ENCODE measurements at regions not wholly inside any gene's neighbourhood (a gene's known extent, or its start where the extent isn't known, plus 50 kb on each side); places are given as distances from the start of the nearest gene placed in this dataset.
"Not testable (repeated sequence)": the region's sequence is repeated elsewhere in the genome, so short reads cannot be mapped to it uniquely, and the experiment has no call there.

DNA sequence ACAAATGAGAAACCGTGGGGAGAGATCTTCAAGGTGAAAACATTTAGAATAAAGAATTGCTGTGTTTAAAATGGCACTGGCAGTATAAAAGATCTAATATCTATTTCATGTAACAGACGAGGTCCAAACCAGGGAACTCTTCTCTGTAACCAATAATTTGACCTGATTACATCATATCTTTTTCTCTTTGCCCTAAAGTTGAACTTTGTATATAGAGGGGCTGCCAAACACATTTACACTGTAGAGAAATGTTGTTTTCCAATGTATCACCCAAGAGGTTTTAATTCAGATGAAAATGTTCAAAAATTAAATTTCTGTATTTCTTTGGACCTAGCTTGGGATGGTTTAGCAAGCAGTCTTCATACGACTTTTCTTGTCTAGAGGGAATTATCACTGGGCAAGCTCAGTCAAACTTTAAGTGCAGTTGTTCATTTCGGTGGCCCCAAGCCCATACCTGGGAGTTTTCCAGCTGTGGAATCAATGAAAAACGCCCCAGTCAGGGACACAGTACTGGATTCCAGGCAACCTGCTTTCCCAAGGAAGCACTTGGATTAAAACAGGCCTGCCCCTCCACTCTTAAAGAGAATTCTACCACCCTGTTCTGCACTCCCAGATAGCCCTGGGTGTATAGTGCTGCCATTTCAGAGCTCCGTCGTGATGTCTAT, 208.5 kb upstream of the FN1 start:
- no peak for DNase-seq

DNA sequence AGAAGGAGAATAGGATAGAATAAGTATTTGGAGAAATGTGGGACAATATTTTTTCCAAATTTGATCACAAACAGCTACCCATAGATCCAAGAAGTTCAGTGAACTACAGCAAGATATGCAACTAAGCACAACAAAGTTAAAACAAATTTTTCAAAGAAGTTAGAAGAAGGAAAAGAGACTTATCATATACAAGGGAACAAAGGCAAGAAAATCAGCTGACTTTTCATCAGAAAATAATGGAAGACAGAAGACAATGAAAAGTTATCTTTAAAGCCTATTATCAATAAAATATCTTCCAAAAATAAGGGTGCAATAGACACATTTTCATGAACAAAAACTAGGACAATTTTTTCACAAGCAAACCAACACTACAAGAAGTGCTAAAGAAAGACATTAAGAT, 202.8 kb upstream of the FN1 start:
- no peak for DNase-seq

DNA sequence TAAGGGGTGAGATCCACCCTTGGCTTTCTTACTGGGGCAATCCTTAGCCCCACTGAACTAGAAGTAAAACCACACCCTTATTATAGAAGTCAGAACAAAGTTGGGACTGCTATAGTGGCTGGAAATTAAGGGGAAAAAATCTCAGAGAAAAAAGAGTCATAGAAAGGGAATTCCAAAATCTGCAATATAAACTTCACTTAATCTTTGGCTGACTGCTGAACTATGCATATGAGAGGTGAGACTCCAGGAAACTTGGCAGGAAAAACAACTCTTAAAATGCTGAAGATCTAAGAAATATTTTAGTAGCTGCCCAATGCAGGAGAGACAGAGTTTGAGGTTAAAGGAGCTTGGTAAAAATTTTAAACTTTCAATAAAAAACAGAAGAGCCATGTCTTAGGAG, 201.8 kb upstream of the FN1 start:
- DNase-seq = no peak

DNA sequence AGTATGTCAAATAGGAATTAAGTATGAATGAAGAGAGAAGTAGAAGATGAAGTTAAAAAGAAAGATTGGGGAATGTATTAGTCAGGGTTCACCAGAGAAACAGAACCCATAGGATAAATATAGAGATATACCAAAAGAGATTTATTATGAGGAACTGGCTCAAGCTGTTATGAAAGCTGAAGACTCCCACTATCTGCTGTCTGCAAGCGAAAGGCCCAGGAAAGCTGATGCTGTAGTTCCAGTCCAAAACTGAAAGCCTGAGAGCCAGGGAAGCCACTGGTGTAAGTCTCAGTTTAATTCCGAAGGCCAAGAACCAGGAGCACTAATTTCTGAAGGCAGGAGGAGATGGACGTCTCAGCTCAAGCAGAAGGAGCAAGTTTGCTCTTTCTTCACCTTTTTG, 200.9 kb upstream of the FN1 start:
- DNase-seq = no peak

DNA sequence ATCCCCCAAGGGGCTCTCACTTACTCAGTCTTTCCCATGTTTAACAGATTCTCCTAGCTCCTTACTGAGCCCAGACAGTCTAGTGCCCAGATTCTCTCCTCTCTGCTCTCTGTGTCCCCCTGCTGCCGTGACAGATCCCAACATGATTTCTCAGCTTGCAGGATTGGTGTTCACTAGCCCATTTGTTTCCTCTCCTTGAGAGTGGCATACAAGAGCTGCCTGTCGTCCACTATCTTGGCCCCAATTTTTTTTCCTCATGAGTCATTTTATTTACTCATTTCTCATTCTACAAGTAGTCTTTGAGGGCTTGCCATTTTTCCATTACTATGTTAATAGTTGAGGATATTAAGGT, 199.9 kb upstream of the FN1 start:
- no peak for DNase-seq

DNA sequence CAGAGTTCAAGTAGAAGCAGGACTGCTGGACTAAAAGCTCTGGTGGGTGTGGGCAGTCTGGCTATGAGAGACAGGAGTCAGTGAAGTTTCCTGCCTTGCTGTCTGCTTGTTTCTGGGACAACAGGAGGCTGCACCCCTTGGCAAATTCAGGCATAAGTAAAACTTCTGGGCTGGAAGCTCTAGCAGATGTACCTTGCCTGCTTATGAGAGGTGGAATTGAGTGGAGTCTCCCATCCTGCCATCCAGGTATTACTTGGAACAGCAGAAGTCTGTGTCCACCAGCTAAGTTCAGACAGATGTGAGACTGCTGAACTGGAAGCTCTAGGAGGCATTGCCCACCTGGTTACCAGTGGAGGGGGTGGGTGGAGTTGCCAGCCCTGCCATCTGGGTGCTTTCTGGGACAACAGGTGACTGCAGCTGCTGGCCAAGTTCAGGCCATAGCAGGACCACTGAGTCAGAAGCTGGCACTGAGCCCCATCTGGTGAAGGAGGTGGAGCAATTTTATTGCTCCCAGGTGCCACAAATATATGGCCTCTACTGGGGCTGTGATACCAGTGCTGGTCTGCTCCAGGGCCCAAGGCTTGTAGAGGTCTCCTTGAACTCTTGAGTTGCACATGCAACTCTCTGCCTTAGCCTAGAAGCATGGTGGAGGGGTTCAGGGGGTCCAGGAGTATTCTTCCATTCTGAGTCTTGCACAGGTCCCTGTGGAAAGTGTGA, 199.4 kb upstream of the FN1 start:
- no peak for DNase-seq

DNA sequence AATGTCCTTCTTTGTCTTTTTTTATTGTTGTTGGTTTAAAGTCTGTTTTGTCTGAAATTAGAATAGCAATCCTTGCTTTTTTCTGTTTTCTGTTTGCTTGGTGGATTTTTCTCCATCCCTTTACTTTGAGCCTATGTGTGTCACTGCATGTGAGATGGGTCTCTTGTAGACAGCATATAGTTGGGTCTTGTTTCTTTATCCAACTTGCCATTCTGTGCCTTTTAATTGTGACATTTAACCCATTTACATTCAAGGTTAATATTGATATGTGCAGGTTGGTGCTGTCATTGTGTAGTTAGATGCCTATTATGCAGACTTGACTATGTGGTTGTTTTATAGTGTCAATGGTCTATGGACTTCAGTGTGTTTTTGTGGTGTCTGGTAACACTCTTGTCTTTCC, 197.5 kb upstream of the FN1 start:
- no peak for DNase-seq

DNA sequence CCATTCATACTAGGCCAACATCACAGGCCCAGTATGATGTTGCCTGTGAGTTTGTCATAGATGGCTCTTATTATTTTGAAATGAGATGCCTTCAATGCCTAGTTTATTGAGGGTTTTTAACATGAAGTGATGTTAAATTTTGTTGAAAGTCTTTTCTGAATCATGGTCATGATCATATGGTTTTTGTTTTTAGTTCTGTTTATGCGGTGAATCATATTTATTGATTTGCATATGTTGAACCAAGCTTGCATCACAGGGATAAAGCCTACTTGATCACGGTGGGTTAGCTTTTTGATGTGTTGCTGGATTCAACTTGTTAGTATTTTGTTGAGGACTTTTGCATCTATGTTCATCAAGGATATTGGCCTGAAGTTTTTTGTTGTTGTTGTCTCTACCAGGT, 195.8 kb upstream of the FN1 start:
- DNase-seq = no peak

DNA sequence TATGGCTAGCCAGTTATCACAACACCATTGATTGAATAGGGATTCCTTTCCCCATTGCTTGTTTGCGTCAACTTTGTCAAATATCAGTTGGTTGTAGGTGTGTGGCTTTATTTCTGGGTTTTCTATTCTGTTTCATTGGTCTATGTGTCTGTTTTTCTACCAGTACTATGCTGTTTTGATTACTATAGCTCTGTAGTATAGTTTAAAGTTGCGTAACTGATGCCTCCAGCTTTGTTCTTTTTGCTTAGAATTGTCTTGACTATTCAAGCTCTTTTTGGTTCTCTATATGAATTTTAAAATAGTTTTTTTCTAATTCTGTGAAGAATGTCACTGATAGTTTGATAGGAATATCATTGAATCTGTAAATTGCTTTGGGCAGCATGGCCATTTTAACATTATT, 194.9 kb upstream of the FN1 start:
- not testable (repeated sequence) for DNase-seq

DNA sequence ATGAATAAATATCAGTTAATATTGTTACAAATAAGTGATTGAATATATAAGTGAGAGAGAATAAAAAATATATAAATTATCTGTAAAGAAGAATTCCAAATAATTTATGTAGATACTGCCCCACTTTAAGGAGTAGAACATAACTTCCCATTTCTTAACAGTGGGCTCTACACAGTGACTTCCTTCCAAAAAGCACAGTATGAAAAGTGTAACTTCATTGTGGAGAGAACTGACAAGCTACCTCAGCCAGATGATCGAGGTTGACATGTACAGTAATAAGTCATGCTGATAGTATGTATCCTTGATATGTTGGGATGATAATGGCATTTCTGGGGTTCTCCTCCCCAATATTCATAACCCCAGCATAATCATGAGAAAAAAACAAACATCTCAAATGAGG, 191.9 kb upstream of the FN1 start:
- DNase-seq = no peak

DNA sequence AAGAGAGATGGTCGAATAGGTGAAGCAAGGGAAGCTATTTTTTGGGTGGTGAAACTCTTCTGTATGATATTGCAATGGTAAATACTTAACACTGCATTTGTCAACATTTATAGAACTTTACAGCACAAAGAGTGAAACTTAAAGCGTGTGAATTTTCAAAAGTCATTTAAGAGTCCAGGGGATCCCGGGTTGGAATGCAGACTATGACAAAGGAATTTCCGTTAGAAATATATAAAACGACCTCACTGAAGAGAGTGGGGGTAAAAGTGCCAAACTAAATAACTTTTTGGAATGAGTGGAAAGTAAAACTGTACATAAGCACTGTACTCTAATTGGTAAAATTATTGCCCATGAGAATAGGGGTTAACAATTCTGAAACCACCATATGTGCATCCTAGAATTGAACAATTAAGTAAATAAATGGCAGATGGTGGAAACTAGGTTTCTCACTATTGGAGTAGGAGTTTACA, 191.0 kb upstream of the FN1 start:
- no peak for DNase-seq

DNA sequence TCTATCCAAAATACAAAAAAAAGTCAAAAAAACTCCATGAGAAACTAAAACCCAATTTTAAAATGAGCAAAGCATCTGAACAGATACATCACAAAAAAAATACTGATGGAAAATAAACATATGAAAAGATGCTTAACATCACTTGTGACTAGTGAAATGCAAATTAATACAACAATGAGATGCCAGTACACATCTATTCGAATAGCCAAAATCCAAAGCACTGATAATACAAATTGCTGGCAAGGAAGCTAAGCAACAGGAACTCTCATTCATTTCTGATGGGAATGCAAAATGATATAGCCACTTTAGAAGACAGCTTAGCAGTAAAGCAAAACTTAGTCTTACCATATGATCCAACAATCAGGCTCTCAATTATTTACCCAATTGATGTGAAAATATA, 190.2 kb upstream of the FN1 start:
- DNase-seq = no peak

DNA sequence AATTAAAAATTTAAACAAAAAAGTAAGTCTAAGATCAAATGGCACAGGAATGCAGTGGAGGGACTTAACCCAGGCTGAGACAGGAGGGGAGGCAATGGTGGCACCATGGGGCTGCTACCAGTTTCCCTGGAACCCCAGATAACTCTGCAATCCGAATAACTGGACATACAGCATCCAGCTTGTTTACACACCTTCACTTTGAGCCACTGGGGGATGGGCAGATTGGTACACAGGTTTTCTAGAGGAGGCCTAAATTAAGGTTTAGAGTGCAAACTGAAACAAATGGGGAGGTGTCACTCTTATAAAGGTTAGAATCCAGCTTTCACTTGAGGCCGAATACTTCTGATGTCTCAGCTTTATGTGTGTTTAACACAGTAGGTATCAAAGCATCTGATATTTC, 189.3 kb upstream of the FN1 start:
- DNase-seq = no peak

DNA sequence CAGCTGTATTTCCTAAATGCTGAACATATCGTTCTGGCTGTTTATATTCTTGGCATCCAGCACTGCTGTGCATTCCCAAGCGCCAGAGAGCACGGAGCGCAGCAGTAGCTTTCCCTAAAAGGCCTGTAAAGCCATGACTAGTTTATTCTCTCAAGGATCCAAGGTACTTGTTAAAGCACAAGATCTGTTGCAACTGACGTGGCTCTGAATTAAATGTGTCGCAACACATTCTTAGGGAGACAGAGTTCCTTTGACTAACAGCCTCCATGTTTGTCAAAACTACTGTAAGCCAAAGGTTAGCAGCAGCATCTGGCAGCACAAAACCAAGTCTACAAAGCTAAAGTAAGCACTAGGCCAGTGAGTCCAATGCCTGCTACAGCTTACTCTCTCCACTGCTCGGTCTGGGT, 188.6 kb upstream of the FN1 start:
- no peak for DNase-seq

DNA sequence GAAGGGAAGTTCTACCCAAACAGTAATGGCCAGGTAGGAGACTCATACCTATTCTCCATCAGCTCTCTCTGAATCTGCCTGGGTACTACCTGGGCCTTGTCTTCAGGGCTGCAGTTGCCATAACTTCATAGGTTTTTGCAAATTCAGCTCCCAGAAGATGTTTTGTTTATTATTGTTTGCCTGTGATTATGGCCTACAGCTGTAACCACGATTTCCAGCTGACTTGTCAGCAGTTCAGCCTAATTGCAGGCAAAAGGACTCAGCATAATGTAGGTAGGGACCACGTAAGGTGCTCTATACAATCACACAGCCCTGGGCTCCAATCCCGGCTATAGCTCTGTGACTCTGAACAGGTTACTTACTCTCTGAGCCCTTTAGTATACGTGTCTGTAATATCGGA, 187.0 kb upstream of the FN1 start:
- no peak for DNase-seq

DNA sequence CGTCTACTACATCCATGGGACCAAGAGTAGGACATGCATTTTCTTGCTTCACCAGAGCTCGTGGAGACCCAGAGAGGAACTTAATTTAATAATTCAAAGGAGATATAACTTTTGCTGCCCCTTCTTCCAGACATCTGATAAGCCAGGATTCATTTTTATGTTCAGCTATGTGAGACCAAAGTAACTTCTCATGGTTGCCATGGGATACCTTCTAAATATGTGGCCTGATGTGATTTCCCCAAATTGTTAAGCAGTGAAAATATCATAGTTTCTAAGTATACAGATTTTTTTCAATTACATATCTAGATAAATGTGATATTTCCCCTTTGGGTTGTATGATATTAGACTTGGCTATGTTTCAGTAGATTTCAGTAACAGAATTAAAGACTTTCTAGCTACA, 185.5 kb upstream of the FN1 start:
- no peak for DNase-seq

DNA sequence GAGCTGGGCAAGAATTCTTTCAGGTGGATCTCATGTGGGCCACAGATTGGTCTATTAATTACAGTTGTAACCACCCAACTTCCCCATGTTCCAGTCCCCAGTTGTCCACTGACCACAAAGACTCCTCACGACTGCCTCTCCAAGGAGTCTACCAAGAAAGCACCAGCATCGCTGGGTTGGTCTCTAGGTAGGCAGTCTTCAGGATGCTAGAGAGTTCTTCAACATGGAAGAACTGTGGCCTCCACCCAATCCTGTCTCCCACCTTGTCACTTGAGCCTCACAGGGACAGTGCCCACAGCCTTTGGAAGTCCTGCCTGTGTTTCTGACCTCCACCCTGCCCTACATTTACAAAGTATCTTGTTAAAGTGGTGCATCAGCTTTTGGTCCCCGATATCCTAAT, 184.7 kb upstream of the FN1 start:
- no peak for DNase-seq

DNA sequence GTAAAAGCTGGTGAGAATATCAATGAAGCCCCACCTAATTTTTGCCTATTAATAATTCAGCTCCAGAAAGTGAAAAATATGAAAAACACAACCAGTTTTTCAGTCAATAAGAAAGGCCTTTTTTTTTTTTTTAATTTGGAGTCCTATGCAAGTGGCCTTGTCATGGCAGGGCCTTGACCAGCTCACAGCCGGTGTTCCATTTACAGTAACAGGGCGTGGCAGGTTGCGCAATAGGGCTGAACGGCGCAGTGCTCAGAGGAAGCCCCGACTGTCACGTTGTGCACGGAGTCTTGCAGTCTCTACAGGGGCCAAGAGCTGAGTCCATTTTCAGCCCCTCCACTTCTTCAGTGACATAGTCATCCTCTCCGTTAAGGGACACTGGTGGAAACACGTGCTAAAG, 184.1 kb upstream of the FN1 start:
- DNase-seq = no peak

DNA sequence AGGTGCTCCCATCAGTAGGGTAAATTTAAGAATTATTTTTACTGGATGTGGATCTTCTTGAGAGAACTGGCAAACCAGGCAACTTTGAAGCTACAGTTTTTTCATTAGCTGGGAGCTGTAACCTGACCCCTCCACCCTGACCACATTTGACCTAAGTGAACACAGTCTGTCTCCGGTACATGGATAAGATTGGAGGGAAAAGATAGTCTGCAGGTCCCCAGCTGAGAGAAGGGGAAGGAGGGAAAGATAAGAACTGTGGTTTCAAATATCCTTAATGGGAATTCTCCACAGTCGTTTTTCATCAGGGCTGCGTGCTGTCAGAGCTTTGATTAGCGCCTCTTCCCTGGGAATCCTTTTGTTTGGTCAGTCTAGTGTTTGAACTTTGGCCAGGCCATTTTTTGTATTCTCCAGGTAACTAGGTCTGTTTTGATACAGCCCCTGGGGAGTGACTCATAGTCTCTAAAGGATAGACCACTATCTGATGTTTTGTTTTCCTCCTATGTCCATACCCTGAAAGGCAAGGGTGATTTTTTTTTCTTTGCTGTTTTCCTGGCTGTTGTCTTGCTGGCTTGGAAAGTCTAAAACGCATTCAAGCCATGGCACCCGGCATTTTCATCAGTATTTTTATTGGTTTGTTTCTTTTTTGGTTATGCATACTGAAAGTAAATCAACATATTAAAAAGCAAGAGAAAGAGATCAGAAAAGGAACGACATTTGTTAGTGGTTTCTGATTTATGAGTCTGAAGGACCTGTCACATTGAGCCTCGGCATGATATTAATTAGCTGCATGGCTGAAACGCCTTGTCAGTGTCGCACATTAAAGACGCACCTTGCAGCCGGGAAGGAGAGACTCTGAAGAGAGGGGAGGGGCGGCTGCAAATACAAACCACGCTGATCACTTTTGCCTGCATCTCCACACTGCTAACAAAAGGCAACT, 183.4 kb upstream of the FN1 start:
- DNase-seq = no peak

DNA sequence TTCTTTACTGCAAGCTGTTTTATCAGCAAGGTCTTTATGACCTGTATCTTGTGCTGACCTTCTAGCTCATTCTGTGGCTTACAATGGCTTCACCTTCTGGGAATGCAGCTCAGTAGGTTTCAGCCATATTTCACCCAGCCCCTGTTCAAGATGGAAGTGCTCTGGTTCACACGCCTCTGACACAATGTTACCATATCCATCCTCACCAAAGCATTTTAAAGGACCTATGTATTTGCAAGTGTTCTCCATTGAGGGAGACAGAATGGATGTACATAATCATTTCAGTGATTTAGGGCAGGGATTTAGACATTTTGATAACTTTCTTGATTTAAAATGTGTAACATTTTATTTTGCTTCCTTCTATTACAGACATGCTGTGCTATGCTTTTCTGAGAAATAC, 182.3 kb upstream of the FN1 start:
- DNase-seq = no peak

DNA sequence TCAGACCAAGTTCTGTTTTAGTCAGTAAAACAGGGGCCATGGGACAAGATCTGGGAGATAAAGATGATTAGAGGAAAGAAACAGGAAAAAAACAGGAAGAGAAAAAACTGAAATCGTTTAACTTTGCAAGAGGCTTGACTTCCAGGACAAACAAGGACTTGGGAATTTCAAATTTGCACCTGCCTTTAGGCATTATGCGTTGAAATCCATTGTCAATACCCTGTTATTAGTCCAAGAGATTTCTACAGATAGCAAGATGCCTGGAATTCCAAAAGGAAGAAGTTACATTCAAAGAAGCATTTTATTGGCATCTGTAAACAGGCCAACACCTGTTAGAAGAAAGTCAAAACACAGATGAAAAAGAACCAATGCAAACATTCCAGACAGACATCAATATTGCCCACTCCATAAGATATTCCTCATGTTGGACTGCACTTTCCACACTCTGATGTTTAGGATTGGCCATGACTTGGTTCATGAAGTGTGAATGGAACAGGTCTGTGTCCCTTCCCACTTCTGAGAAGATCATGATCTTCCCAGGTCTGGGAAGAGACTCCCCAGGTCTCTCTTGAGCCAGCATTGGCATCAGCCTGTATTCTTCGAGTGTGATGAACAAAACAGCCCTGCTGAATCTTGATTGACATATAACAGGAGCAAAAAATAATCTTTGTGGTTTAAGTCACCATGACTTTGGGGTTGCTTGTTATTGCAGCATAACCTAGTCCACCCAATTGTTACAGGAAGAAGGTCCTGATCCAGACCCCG, 181.4 kb upstream of the FN1 start:
- DNase-seq = no peak

DNA sequence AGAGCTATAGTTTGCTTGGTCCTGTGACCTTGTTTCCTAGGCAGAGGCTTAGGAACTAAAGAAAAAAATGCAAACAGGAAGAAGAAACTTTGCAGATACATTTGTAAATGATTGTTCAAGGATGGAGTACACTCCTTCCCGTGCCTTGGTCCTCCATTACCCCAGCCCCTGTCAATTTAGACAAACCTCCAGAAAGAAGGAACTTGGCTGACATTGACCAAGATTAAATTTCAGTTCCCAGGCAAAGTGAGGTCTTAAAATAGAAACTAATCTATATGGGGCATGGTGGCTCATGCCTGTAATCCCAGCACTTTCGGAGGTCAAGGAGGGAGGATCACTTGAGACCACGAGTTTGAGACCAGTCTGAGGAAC, 179.9 kb upstream of the FN1 start:
- DNase-seq = no peak

Data from stimulated activated CD8-positive, alpha-beta memory T cell treated with anti-CD3 and anti-CD28 coated beads, Interleukin-4, amount 100 ng/mL, for 48 hours (primary cell).